Spleen (tissue), 11 donors: ENCODE measurements at regions not wholly inside any gene's neighbourhood (a gene's known extent, or its start where the extent isn't known, plus 50 kb on each side); places are given as distances from the start of the nearest gene placed in this dataset.

Source experiments
- DNase-seq: peaks from one replicate; pipeline ENCODE4 v3.0.0-alpha.2; 2020
- H3K27ac ChIP-seq, 8 donors: fragments of 200-600 bp; sonication (generic) in 7 of 8; 1 replicate in 4 of 8; 2 replicates in 4 of 8; pipeline versions ENCODE4 v1.5.0 to v1.8.0; 2016 to 2021; ENCODE audit warnings: inconsistent platforms in 4 of 8, mild to moderate bottlenecking in 4 of 8, moderate library complexity in 1 of 8
- H3K27me3 ChIP-seq, 7 donors: fragments of 200-600 bp; sonication (generic) in 6 of 7; replicated peaks in 1 of 7; 1 replicate in 4 of 7; 2 replicates in 3 of 7; pipeline versions ENCODE4 v1.5.0 to v1.8.0; 2016 to 2021; ENCODE audit warnings: inconsistent platforms in 3 of 7, mild to moderate bottlenecking in 1 of 7
- H3K36me3 ChIP-seq, 6 donors: fragments of 200-600 bp; sonication (generic) in 5 of 6; 1 replicate in 4 of 6; 2 replicates in 2 of 6; pipeline versions ENCODE4 v1.5.0 to v1.8.0; 2016 to 2021; ENCODE audit warnings: inconsistent platforms in 2 of 6
- H3K4me1 ChIP-seq, 6 donors: fragments of 200-600 bp; sonication (generic) in 5 of 6; 1 replicate in 3 of 6; 2 replicates in 3 of 6; pipeline versions ENCODE4 v1.5.0 to v1.8.0; 2016 to 2021; ENCODE audit warnings: inconsistent platforms in 3 of 6
- H3K4me3 ChIP-seq, 8 donors: fragments of 200-600 bp; sonication (generic) in 7 of 8; 1 replicate in 4 of 8; 2 replicates in 4 of 8; pipeline versions ENCODE4 v1.5.0 to v1.8.0; 2016 to 2021; ENCODE audit warnings: inconsistent platforms in 4 of 8, mild to moderate bottlenecking in 4 of 8, moderate library complexity in 2 of 8
- H3K9me3 ChIP-seq, 8 donors: fragments of 200-600 bp; sonication (generic) in 7 of 8; 1 replicate in 4 of 8; 2 replicates in 4 of 8; pipeline versions ENCODE4 v1.5.0 to v1.8.0; 2016 to 2021; ENCODE audit warnings: inconsistent platforms in 4 of 8
- CTCF ChIP-seq, 11 experiments: fragments of 200-600 bp in 7 of 11; fragments of 450-650 bp in 4 of 11; sonication (generic) in 4 of 11; IDR thresholded peaks in 8 of 11; conservative IDR thresholded peaks in 3 of 11; 1 replicate in 7 of 11; 2 replicates in 4 of 11; pipeline versions ENCODE4 v1.4.0 to v1.8.0; 2016 to 2021; ENCODE audit warnings: antibody characterized with exemption in 11 of 11, inconsistent platforms in 4 of 11, mild to moderate bottlenecking in 1 of 11
- POLR2A ChIP-seq, 3 donors: fragments of 450-650 bp; IDR thresholded peaks; one replicate each; pipeline ENCODE4 v1.5.1; 2017; ENCODE audit warnings: antibody characterized with exemption in 3 of 3, mild to moderate bottlenecking in 1 of 3
- POLR2AphosphoS5 ChIP-seq, 3 donors: sonication (generic); formaldehyde crosslinking; IDR thresholded peaks; one replicate each; pipeline ENCODE4 v1.5.1; 2017; ENCODE audit warnings: antibody characterized with exemption in 3 of 3
- WGBS, 5 donors: extraction: QIAGEN DNeasy Blood & Tissue Kit in 3 of 5; methylation state at CpG; one replicate each; pipeline versions ENCODE4 v1.1.5 to v1.1.7; 2013 to 2018; 5-methylcytosine and 5-hydroxymethylcytosine counted together
- intact Hi-C: fragments of 100-400 bp; cut with DNase I; formaldehyde crosslinking; loops from one replicate; pipeline ENCODE4 v1.15.0; 2023; ENCODE audit warnings: low total_unique reads
- donor health status: healthy with polysubstance abuse.
- donor health status: DM: no; HTN: no; CAD: no; lungs with moderate emphysema.
- donor health status: DM: no; HTN: no; CAD: no.
- donor health status: Bipolar disorder and iron deficiency.
- donor health status: healthy.
- donor health status: DM: no; HTN: no; CAD: no.
- donor health status: DM: yes; HTN: yes; CAD: no.

- no peak overlapping the region for H3K4me3 ChIP-seq
- H3K4me1 ChIP-seq, result peaks cover 0 to 12% (median 0%) of the 10 kb centered on the region in 6 donors
- TF ChIP-seq CTCF (IDR thresholded peaks at IDR 0.05 in 8 of 11, conservative IDR thresholded peaks at IDR 0.05 in 3 of 11) (no peak), POLR2AphosphoS5 (IDR thresholded peaks at IDR 0.05) (no peak)
- H3K36me3 ChIP-seq, result no peaks in the 10 kb centered on the region
- peaks cover 0 to 19% (median 13%) of the 10 kb centered on the region in 8 donors for H3K9me3 ChIP-seq
- no peak for DNase-seq
- intact Hi-C loops, result no loop called here
- H3K27me3 ChIP-seq, result no peaks in the 10 kb centered on the region
- WGBS, 5 donors, result 74 to 79% (median 77%) methylated on average over 4 of the region's 4 CpGs
- peak overlapping the region in 2 of 8 donors; percentile 16 to 43 for H3K27ac ChIP-seq
Measured at GRCh38 chr3:23041918-23042696, 161.0 kb upstream of the UBE2E2 start.

GRCh38 chr3:23044463-23044862 is 158.7 kb upstream of the UBE2E2 start:
- Histone ChIP-seq H3K4me3 (no peak overlapping the region), H3K4me1 (no peaks in the 10 kb centered on the region), H3K36me3 (no peaks in the 10 kb centered on the region), H3K27me3 (no peaks in the 10 kb centered on the region), H3K27ac (no peak overlapping the region), H3K9me3 (peaks cover 0 to 38% (median 20%) of the 10 kb centered on the region in 8 donors)
- no peak for DNase-seq
- intact Hi-C loops, result no loop called here
- 83 to 100% (median 91%) methylated on average over 1 of the region's 1 CpG for WGBS, 5 donors
- TF ChIP-seq POLR2A (IDR thresholded peaks at IDR 0.05) (no peak), CTCF (IDR thresholded peaks at IDR 0.05 in 8 of 11, conservative IDR thresholded peaks at IDR 0.05 in 3 of 11) (no peak), POLR2AphosphoS5 (IDR thresholded peaks at IDR 0.05) (no peak)

DNA sequence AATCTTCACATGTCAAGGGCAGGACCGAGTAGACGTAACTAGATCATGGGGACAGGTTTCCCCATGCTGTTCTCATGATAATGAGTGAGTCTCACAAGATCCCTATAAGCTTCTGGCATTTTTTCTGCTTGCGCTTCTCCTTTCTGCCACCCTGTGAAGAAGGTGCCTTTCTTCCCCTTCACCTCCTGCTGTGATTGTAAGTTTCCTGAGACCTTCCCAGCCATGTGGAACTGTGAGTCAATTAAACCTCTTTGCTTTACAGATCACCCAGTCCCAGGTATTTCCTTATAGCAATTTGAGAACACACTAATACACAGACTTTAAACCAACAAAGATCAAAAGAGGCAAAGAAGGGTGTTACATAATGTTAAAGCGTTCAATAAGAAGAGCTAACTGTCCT is 156.6 kb upstream of the UBE2E2 start:
- no peak overlapping the region for H3K27ac ChIP-seq
- H3K27me3 ChIP-seq, result no peaks in the 10 kb centered on the region
- intact Hi-C loops, result no loop called here
- no peak for DNase-seq
- H3K4me3 ChIP-seq, result no peak overlapping the region
- no peaks in the 10 kb centered on the region for H3K36me3 ChIP-seq
- no peaks in the 10 kb centered on the region for H3K4me1 ChIP-seq
- TF ChIP-seq POLR2A (IDR thresholded peaks at IDR 0.05), result no peak
- TF ChIP-seq POLR2AphosphoS5 (IDR thresholded peaks at IDR 0.05), result no peak
- no peak for TF ChIP-seq CTCF (IDR thresholded peaks at IDR 0.05 in 8 of 11, conservative IDR thresholded peaks at IDR 0.05 in 3 of 11)
- 84 to 96% (median 86%) methylated on average over 4 of the region's 4 CpGs for WGBS, 5 donors
- H3K9me3 ChIP-seq, result peaks cover 0 to 38% (median 20%) of the 10 kb centered on the region in 8 donors

DNA sequence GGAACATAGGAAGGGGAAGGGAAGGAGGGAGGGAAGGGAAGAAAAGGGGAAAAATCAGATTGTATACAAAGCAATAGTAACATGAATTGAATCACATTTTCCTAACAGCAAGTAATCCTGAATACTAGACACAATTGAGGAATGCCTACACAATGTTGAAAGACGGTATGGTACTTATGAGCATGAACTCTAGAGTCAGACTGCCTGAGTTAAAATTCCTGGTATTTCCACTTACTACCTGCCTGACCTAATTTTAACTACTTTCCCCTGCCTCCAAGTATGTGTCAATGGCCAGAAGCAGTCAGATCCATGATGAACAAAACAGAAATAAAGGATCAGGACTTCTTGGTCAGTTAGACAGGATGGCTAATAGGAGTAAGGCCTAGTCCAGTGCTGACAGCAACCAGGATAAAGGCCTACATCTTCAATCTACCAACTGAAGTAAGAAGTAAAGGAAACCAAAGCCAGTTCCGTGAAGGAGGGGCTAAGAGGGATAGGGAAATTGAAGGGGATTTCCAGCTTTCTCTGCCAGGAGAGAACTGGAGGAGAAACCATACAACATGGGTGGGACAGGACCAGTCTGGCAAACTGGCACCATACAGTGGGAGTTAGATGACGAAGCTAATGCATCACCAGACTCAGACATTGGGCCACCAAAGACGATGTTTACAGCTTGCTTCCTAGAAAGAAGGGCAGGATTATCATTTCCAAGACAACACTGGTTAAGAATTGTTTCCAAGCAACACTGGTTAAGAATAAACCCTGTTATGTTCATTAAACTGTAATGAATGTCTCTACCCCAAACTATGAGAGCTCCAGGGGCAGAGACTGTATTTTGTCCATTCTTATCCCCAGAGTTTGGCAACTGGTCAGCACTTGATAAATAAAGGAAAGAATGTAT is 151.6 kb upstream of the UBE2E2 start:
- WGBS, 5 donors, result 75 to 92% (median 86%) methylated on average over 4 of the region's 4 CpGs
- DNase-seq, result no peak
- Histone ChIP-seq H3K9me3 (peaks cover 0 to 25% (median 13%) of the 10 kb centered on the region in 8 donors), H3K27ac (no peak overlapping the region), H3K36me3 (no peaks in the 10 kb centered on the region), H3K4me3 (no peak overlapping the region), H3K27me3 (no peaks in the 10 kb centered on the region), H3K4me1 (no peaks in the 10 kb centered on the region)
- no peak for TF ChIP-seq POLR2AphosphoS5 (IDR thresholded peaks at IDR 0.05)
- TF ChIP-seq POLR2A (IDR thresholded peaks at IDR 0.05), result no peak
- TF ChIP-seq CTCF (IDR thresholded peaks at IDR 0.05 in 8 of 11, conservative IDR thresholded peaks at IDR 0.05 in 3 of 11), result no peak
- intact Hi-C loops, result no loop called here
